K562 (cell line): ENCODE measurements at regions not wholly inside any gene's neighbourhood (a gene's known extent, or its start where the extent isn't known, plus 50 kb on each side); places are given as distances from the start of the nearest gene placed in this dataset.

Experiments used
- ATAC-seq: fragments of 200-7000 bp; cut with Tn5 transposase; 3 replicates; pipeline ENCODE4 v1.9.1; 2020; ENCODE audit warnings: moderate library complexity
- BruUV-seq: library from RNA; stranded (reverse); fragments of 400-500 nt; replicated peaks from 2 replicates; lab custom pipeline; 2021; lab: Mats Ljungman, UMichigan
- CTCF ChIA-PET: fragments of 300-600 bp; formaldehyde crosslinking; extraction: SDS; loops from one replicate; lab custom pipeline; 2021; ENCODE audit warnings: low intra/inter-chr PET ratio; lab: Yijun Ruan, JAX
- POLR2A ChIA-PET: fragments of 300-600, 350-650 bp; sonication (Branson Sonifier 250); formaldehyde crosslinking; extraction: SDS; loops from one replicate; lab custom pipeline; 2021; ENCODE audit warnings: antibody characterized with exemption, inconsistent platforms; lab: Yijun Ruan, JAX
- DNase-seq, 4 experiments: peaks; one replicate each; pipeline versions ENCODE4 v3.0.0 to v3.0.0-alpha.2; 2011 to 2018; ENCODE audit warnings: low spot score in 3 of 4, mixed read lengths in 3 of 4; ENCODE audit errors: extremely low read depth in 1 of 4
- FAIRE-seq: peaks from 2 replicates; lab custom pipeline; 2011; peaks lifted over from hg19 to GRCh38; lab: Jason Lieb, UNC
- H2AFZ ChIP-seq: 2 replicates; pipeline ENCODE4 v1.6.0; 2011; ENCODE audit warnings: low read depth, low read length, control low read depth, inconsistent platforms
- H3K27ac ChIP-seq: fragments of 200-600 bp; 3 replicates; pipeline ENCODE4 v1.8.0; 2011; ENCODE audit warnings: low read depth, mild to moderate bottlenecking, control low read depth, inconsistent platforms, low read length, moderate library complexity, mixed read lengths; ENCODE audit errors: extremely low read depth
- H3K27me3 ChIP-seq, 2 experiments: fragments of 300-600 bp in 1 of 2; 2 replicates in 1 of 2; 3 replicates in 1 of 2; pipeline versions ENCODE4 v1.6.0 to v1.8.0; 2011; ENCODE audit warnings: inconsistent platforms in 2 of 2, low read length in 2 of 2, mild to moderate bottlenecking in 1 of 2, mixed read lengths in 1 of 2, moderate library complexity in 1 of 2; ENCODE audit not compliant: control insufficient read depth in 2 of 2, insufficient read depth in 2 of 2
- H3K36me3 ChIP-seq: fragments of 300-600 bp; 3 replicates; pipeline ENCODE4 v1.8.0; 2011; ENCODE audit warnings: mild to moderate bottlenecking, low read length, inconsistent platforms; ENCODE audit not compliant: control insufficient read depth, insufficient read depth
- H3K4me1 ChIP-seq, 2 experiments: fragments of 200-600 bp in 1 of 2; replicated peaks in 1 of 2; 2 replicates in 1 of 2; 3 replicates in 1 of 2; pipeline versions ENCODE4 v1.5.1 to v1.8.0; 2011; ENCODE audit warnings: inconsistent platforms in 2 of 2, low read length in 2 of 2, mild to moderate bottlenecking in 1 of 2, mixed read lengths in 1 of 2, moderate library complexity in 1 of 2; ENCODE audit not compliant: control insufficient read depth in 2 of 2, insufficient read depth in 2 of 2
- H3K4me2 ChIP-seq: 2 replicates; pipeline ENCODE4 v1.6.1; 2011; ENCODE audit warnings: low read length, control low read depth, inconsistent platforms, mixed read lengths; ENCODE audit not compliant: insufficient read depth
- H3K4me3 ChIP-seq: fragments of 200-600 bp; sonication (generic), shearing (Covaris generic); 2 replicates; pipeline ENCODE4 v1.5.1; 2016; ENCODE audit warnings: control low read depth, inconsistent platforms
- H3K79me2 ChIP-seq: fragments of 200-600 bp; 3 replicates; pipeline ENCODE4 v1.8.0; 2011; ENCODE audit warnings: low read length, inconsistent platforms; ENCODE audit not compliant: control insufficient read depth, insufficient read depth
- H3K9ac ChIP-seq, 2 experiments: 2 replicates each; pipeline versions ENCODE4 v1.6.0 to v1.6.1; 2011; ENCODE audit warnings: low read depth in 2 of 2, low read length in 2 of 2, control low read depth in 1 of 2, inconsistent platforms in 1 of 2, mild to moderate bottlenecking in 1 of 2, mixed read lengths in 1 of 2; ENCODE audit not compliant: insufficient read depth in 1 of 2
- H3K9me1 ChIP-seq: one replicate; pipeline ENCODE4 v1.6.0; 2011; ENCODE audit warnings: inconsistent platforms, mild to moderate bottlenecking, low read length, moderate library complexity; ENCODE audit not compliant: control insufficient read depth, insufficient read depth
- H3K9me3 ChIP-seq: replicated peaks from 2 replicates; pipeline ENCODE4 v1.5.1; 2011; ENCODE audit warnings: low read depth, low read length, inconsistent platforms; ENCODE audit not compliant: control insufficient read depth, insufficient read depth
- H4K20me1 ChIP-seq: replicated peaks from 2 replicates; pipeline ENCODE4 v1.6.1; 2011; ENCODE audit warnings: low read length, inconsistent platforms, mixed read lengths; ENCODE audit not compliant: control insufficient read depth, insufficient read depth
- CREB3L1 ChIP-seq: fragments of 450-650 bp; IDR thresholded peaks from 2 replicates; pipeline ENCODE4 v1.6.1; 2014; ENCODE audit warnings: low read depth, mild to moderate bottlenecking, moderate library complexity, borderline replicate concordance
- MCM5 ChIP-seq: fragments of 450-650 bp; IDR thresholded peaks from 2 replicates; pipeline ENCODE4 v1.6.1; 2016; ENCODE audit warnings: low read depth
- MTA1 ChIP-seq: fragments of 450-650 bp; IDR thresholded peaks from 2 replicates; pipeline ENCODE4 v1.6.1; 2017; ENCODE audit warnings: borderline replicate concordance
- PHB2 ChIP-seq: fragments of 450-650 bp; IDR thresholded peaks from 2 replicates; pipeline ENCODE4 v1.6.1; 2017; ENCODE audit warnings: low read depth
- RBM22 ChIP-seq: fragments of 200-400 bp; formaldehyde crosslinking; IDR thresholded peaks from 2 replicates; pipeline ENCODE4 v1.6.1; 2018; ENCODE audit warnings: low read length, low read depth; ENCODE audit not compliant: poor library complexity, severe bottlenecking
- TEAD4 ChIP-seq, 2 experiments: sonication (generic) in 1 of 2; formaldehyde crosslinking in 1 of 2; IDR thresholded peaks; 2 replicates each; pipeline versions ENCODE4 v1.6.1 to v1.8.0; 2012 to 2022; ENCODE audit warnings: borderline replicate concordance in 1 of 2, inconsistent platforms in 1 of 2, low read length in 1 of 2, mild to moderate bottlenecking in 1 of 2, missing genetic modification reagents in 1 of 2
- TFE3 ChIP-seq: fragments of 450-650 bp; formaldehyde crosslinking; IDR thresholded peaks from 2 replicates; pipeline ENCODE4 v1.4.0; 2020; ENCODE audit warnings: mild to moderate bottlenecking, mixed read lengths
- THAP12 ChIP-seq: fragments of 250-450 bp; sonication (Bioruptor Pico); IDR thresholded peaks from 2 replicates; pipeline ENCODE4 v1.9.0; 2021; ENCODE audit warnings: mild to moderate bottlenecking, inconsistent platforms
- THRB ChIP-seq: fragments of 450-650 bp; formaldehyde crosslinking; conservative IDR thresholded peaks from 2 replicates; pipeline ENCODE4 v1.4.0; 2022; ENCODE audit warnings: mild to moderate bottlenecking, missing genetic modification characterization
- YBX1 ChIP-seq: fragments of 450-650 bp; IDR thresholded peaks from 2 replicates; pipeline ENCODE4 v1.7.1; 2016; ENCODE audit warnings: mild to moderate bottlenecking
- ZBTB34 ChIP-seq: fragments of 250-450 bp; sonication (Bioruptor Pico); IDR thresholded peaks from 2 replicates; pipeline ENCODE4 v1.8.0; 2021; ENCODE audit warnings: mild to moderate bottlenecking, moderate library complexity
- ZNF134 ChIP-seq: fragments of 250-450 bp; sonication (Bioruptor Pico); conservative IDR thresholded peaks from 2 replicates; pipeline ENCODE4 v1.4.0; 2020
- ZNF707 ChIP-seq: fragments of 250-450 bp; sonication (Bioruptor Pico); conservative IDR thresholded peaks from 2 replicates; pipeline ENCODE4 v1.8.0; 2022; ENCODE audit warnings: inconsistent platforms, mild to moderate bottlenecking, moderate library complexity
- ZNF766 ChIP-seq: fragments of 200-800 bp; sonication (Bioruptor generic); conservative IDR thresholded peaks from 2 replicates; pipeline ENCODE4 v1.6.1; 2016; ENCODE audit warnings: missing genetic modification characterization, missing compliant biosample characterization
- WGBS: fragments of 100-300 bp; shearing (Covaris generic); methylation state at CpG from one replicate; pipeline ENCODE4 v1.1.6; 2016; ENCODE audit warnings: low coverage, mixed read lengths; ENCODE audit not compliant: insufficient coverage; ENCODE audit errors: missing lambda C conversion rate; 5-methylcytosine and 5-hydroxymethylcytosine counted together
- in situ Hi-C: fragments of 300-500 bp; cut with MboI; formaldehyde crosslinking; loops from 4 replicates; pipeline ENCODE4 v1.15.0; 2018; ENCODE audit warnings: inconsistent platforms, mixed read lengths
- intact Hi-C: fragments of 100-400 bp; cut with micrococcal nuclease; formaldehyde crosslinking; loops from 2 replicates; pipeline ENCODE4 v1.14.2; 2022

GRCh38 chr2:6657136-6657535, 208.6 kb downstream of the CMPK2 start:
- FAIRE-seq (no peak), ATAC-seq (no peak), DNase-seq (no peak)
- no peak overlapping the region for H2AFZ ChIP-seq
- in situ Hi-C loops = no loop called here
- no TSS peak for BruUV-seq
- no peaks in the 10 kb centered on the region for H3K36me3 ChIP-seq
- no peak overlapping the region for H3K9ac ChIP-seq
- no peak overlapping the region for H3K4me2 ChIP-seq
- ChIA-PET POLR2A (no interaction called here), CTCF (no interaction called here)
- no peaks in the 10 kb centered on the region for H4K20me1 ChIP-seq
- intact Hi-C loops = no loop called here
- H3K27ac ChIP-seq = no peak overlapping the region
- WGBS = 0% methylated on average over 5 of the region's 5 CpGs
- H3K9me1 ChIP-seq = no peaks in the 10 kb centered on the region
- H3K79me2 ChIP-seq = no peaks in the 10 kb centered on the region
- no peaks in the 10 kb centered on the region for H3K9me3 ChIP-seq
- no peaks in the 10 kb centered on the region for H3K4me1 ChIP-seq
- no peak overlapping the region for H3K4me3 ChIP-seq
- H3K27me3 ChIP-seq = no peaks in the 10 kb centered on the region
- TF ChIP-seq PHB2 (no peak), CREB3L1 (no peak), ZNF766 (CRISPR knock-in tag) (no peak), MTA1 (no peak), TEAD4 (IDR thresholded peaks at IDR 0.05; ENCODE audit: low read length) (no peak), TEAD4 (CRISPR knock-in tag; IDR thresholded peaks at IDR 0.05; ENCODE audit: borderline replicate concordance) (no peak), TFE3 (CRISPR knock-in tag) (no peak), ZNF134 (CRISPR knock-in tag) (no peak), ZNF707 (CRISPR knock-in tag) (no peak), THAP12 (CRISPR knock-in tag) (no peak), YBX1 (no peak), RBM22 (no peak), ZBTB34 (no peak), MCM5 (no peak), THRB (no peak)
